Central memory CD8-positive, alpha-beta T cell (primary cell): ENCODE measurements at regions not wholly inside any gene's neighbourhood (a gene's known extent, or its start where the extent isn't known, plus 50 kb on each side); places are given as distances from the start of the nearest gene placed in this dataset.
"Not testable (repeated sequence)": the region's sequence is repeated elsewhere in the genome, so short reads cannot be mapped to it uniquely, and the experiment has no call there.

ENCODE experiments used
- ATAC-seq: fragments of 150-1000 bp; cut with Tn5 transposase; replicated peaks from 2 replicates; pipeline ENCODE4 v1.10.0; 2022; ENCODE audit warnings: mild to moderate bottlenecking, moderate FRiP score, moderate number of reproducible peaks; ENCODE audit not compliant: poor library complexity, severe bottlenecking; ENCODE audit errors: extremely low read depth
- DNase-seq, 2 donors: peaks; one replicate each; pipeline ENCODE4 v3.0.0; 2021; ENCODE audit warnings: low spot score in 2 of 2
- H3K27ac Mint-ChIP-seq: one replicate; pipeline ENCODE4 v1.8.0; 2022; ENCODE audit warnings: low read depth, mild to moderate bottlenecking, moderate library complexity, mixed read lengths
- H3K27me3 Mint-ChIP-seq: one replicate; pipeline ENCODE4 v1.8.0; 2022; ENCODE audit warnings: mixed read lengths
- H3K36me3 Mint-ChIP-seq: one replicate; pipeline ENCODE4 v1.8.0; 2022; ENCODE audit warnings: mild to moderate bottlenecking, moderate library complexity, mixed read lengths; ENCODE audit not compliant: insufficient read depth
- H3K4me1 Mint-ChIP-seq: one replicate; pipeline ENCODE4 v1.8.0; 2022; ENCODE audit warnings: mixed read lengths
- H3K4me3 Mint-ChIP-seq: one replicate; pipeline ENCODE4 v1.8.0; 2022; ENCODE audit warnings: mild to moderate bottlenecking, moderate library complexity, mixed read lengths
- H3K9me3 Mint-ChIP-seq: one replicate; pipeline ENCODE4 v1.8.0; 2022; ENCODE audit warnings: mixed read lengths

- Mint-ChIP-seq H3K27me3 (no peaks in the 10 kb centered on the region), H3K9me3 (no peaks in the 10 kb centered on the region), H3K4me1 (no peaks in the 10 kb centered on the region), H3K4me3 (no peak overlapping the region), H3K36me3 (no peaks in the 10 kb centered on the region), H3K27ac (no peak overlapping the region)
- ATAC-seq, result no peak
- DNase-seq, result no peak
These were observed 57.9 kb downstream of the GPR101 start for GRCh38 chrX:136975684-136976470.

DNA sequence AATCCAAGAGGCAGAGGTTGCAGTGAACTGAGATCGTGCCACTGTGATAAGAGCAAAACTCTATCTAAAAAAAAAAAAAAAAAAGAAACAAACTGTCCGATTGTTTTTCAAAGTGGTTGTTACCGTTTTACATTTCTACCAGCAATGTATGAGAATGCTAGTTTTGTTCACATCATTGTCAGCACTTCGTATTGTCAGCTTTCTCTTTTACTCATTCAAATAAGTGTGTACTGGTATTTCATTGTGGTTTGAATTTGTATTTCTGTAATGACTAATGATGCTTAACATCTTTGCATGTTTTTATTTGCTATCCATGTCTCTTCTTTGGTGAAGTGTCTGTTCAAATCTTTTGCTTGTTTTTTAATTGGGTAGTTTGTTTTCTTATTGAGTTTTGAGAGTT, 65.8 kb downstream of the GPR101 start:
- H3K27me3 Mint-ChIP-seq, result no peaks in the 10 kb centered on the region
- DNase-seq (no peak), ATAC-seq (no peak)
- no peaks in the 10 kb centered on the region for H3K9me3 Mint-ChIP-seq
- no peak overlapping the region for H3K4me3 Mint-ChIP-seq
- H3K4me1 Mint-ChIP-seq, result peaks cover 4% of the 10 kb centered on the region
- no peak overlapping the region for H3K27ac Mint-ChIP-seq
- peaks cover 3% of the 10 kb centered on the region for H3K36me3 Mint-ChIP-seq

DNA sequence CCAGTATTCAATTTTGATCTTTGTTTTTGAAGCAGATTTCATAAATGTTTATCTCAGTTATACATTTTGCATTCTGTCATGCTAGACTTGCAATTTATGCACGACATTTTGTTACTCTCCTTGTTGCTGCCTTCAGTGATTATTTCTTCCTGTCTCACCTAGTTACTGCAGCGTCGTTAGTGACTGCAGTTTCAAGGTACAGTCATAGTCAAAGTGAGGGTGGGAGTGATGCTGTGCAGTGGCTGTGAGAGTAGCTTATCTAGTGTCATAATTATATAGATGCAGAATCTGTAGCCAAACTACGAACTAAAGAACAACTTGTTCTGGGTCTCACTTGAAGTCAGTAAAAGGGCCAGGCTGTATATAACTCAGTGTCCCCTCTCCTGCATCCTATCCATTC, 69.8 kb downstream of the GPR101 start:
- ATAC-seq (no peak), DNase-seq (no peak)
- H3K27me3 Mint-ChIP-seq, result no peaks in the 10 kb centered on the region
- H3K27ac Mint-ChIP-seq, result no peak overlapping the region
- no peaks in the 10 kb centered on the region for H3K9me3 Mint-ChIP-seq
- H3K4me1 Mint-ChIP-seq, result peaks cover 4% of the 10 kb centered on the region
- H3K36me3 Mint-ChIP-seq, result peaks cover 2% of the 10 kb centered on the region
- H3K4me3 Mint-ChIP-seq, result no peak overlapping the region

DNA sequence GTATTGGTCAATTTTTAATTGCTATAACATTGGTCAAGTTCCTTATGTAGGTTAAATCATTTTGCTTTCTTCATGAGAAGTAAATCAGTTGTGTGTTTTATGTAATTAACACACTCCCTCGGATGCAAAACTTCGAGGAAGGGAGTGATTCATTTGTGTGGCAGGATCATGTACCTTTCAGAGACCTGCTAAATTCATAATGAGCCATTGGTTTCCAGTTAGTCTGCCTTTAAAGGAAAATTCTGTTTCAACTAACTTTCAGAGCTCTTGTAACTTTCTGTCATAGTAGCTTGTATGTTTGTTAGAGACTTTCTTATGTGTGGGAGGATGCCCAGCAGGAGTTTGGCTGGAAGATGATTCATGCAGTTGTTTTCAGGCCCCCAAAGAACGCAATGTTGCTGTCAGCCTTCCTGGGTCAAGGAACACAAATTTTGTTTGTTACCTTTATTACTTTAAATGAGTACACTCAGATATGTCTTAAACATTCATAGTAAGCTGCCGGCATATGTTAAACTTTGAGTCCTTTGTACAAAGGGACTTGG, 72.1 kb downstream of the GPR101 start:
- peaks cover 4% of the 10 kb centered on the region for H3K4me1 Mint-ChIP-seq
- H3K27me3 Mint-ChIP-seq, result no peaks in the 10 kb centered on the region
- H3K36me3 Mint-ChIP-seq, result peaks cover 1% of the 10 kb centered on the region
- H3K9me3 Mint-ChIP-seq, result no peaks in the 10 kb centered on the region
- DNase-seq, result no peak
- no peak overlapping the region for H3K27ac Mint-ChIP-seq
- ATAC-seq, result no peak
- H3K4me3 Mint-ChIP-seq, result no peak overlapping the region

- ATAC-seq (no peak), DNase-seq (no peak)
- Mint-ChIP-seq H3K36me3 (no peaks in the 10 kb centered on the region), H3K9me3 (no peaks in the 10 kb centered on the region), H3K27ac (no peak overlapping the region), H3K4me3 (no peak overlapping the region), H3K4me1 (no peaks in the 10 kb centered on the region), H3K27me3 (no peaks in the 10 kb centered on the region)
These were observed 74.4 kb upstream of the RBMX start for GRCh38 chrX:136954930-136955329.

GRCh38 chrX:136953867-136954787, 73.6 kb upstream of the RBMX start:
- H3K27ac Mint-ChIP-seq, result no peak overlapping the region
- DNase-seq, result peak; percentile 17 to 25
- no peaks in the 10 kb centered on the region for H3K36me3 Mint-ChIP-seq
- H3K27me3 Mint-ChIP-seq, result no peaks in the 10 kb centered on the region
- ATAC-seq, result peak; percentile 49
- H3K9me3 Mint-ChIP-seq, result no peaks in the 10 kb centered on the region
- H3K4me3 Mint-ChIP-seq, result no peak overlapping the region
- H3K4me1 Mint-ChIP-seq, result no peaks in the 10 kb centered on the region

DNA sequence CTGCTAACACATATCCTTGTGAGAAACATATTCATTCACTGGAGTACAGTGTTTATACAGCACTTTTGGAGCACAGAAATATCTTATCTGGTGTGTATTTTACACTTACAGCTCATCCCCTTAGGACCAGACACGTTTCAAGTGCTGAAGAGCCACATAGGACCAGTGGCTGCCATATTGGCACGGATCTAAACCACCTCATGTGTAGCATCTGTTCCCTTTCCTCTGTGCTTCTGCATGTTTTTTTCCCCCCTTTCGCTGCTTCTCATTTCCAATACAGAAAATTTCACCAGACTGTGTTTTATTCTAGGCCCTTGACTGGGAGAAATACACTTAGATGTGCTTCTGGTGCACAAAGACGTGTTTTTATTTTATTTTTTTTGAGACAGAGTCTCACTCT, 69.7 kb upstream of the RBMX start:
- Mint-ChIP-seq H3K27me3 (no peaks in the 10 kb centered on the region), H3K36me3 (no peaks in the 10 kb centered on the region), H3K4me3 (no peak overlapping the region), H3K9me3 (no peaks in the 10 kb centered on the region), H3K4me1 (no peaks in the 10 kb centered on the region), H3K27ac (no peak overlapping the region)
- DNase-seq, result no peak
- ATAC-seq, result no peak

DNA sequence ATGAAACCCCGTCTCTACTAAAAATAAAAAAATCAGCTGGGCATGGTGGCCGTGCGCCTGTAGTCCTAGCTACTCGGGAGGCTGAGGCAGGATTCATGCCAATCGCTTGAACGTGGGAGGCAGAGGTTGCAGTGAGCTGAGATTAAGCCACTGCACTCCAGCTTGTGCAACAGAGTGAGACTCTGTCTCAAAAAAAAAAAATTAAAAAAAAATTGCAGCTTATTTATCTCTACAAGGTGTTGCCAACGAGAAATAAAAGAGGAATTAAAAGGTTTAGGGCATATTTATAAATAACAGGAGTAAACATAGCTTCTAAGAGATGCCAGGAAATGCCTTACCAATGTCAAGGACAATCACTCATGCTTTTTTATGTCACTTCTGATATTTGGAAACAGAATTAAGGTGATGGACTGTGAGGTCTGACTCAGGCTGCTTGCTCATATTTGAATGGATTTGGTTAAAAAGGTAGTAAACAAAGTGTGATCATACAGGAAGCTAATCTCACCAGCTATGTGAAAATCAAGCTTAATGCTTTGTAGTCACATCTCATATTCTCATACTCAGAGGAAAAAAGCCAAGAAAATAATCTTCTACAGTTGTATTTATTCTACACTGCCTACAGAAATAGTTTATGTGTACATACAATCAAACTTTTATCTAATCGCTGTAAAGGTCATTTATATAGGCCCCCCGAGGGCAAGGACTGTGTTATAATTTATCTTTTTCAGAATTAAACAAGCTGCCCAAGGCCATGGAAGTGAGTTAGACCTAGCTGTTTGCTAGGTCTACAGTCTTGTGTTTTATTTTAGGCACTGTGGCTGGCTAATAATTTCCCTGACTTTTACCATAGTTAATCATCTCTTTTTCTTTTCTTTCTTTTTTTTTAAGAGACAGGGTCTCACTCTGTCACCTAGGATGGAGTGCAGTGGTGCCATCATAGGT, 61.1 kb upstream of the RBMX start:
- no peak for ATAC-seq
- H3K9me3 Mint-ChIP-seq, result no peaks in the 10 kb centered on the region

DNA sequence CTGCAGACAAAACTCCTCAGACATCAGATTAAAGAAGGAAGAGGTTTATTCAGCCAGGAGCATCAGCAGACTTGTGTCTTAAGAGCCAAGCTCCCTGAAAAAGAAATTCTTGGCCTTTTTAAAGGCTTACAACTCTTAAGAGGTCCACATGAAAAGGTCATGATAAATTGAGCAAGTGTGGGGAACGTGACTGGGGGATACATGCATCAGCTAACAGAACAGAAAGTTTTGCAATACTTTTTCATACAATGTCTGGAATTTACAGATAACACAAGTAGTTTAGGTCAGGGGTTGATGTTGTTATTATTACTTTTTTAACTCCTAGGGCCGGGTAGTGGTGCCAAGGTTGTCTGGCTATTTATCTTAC, 55.6 kb upstream of the RBMX start:
- DNase-seq (no peak), ATAC-seq (no peak)
- Mint-ChIP-seq H3K4me1 (peaks cover 12% of the 10 kb centered on the region), H3K36me3 (peaks cover 2% of the 10 kb centered on the region), H3K27ac (peak overlapping the region; percentile 94), H3K9me3 (no peaks in the 10 kb centered on the region), H3K27me3 (no peaks in the 10 kb centered on the region), H3K4me3 (peak overlapping the region; percentile 75)

More for the DNA sequence above, 61.1 kb upstream of the RBMX start:
- no peak overlapping the region for H3K4me3 Mint-ChIP-seq
- DNase-seq, result no peak
- H3K27me3 Mint-ChIP-seq, result no peaks in the 10 kb centered on the region
- no peaks in the 10 kb centered on the region for H3K36me3 Mint-ChIP-seq
- H3K4me1 Mint-ChIP-seq, result no peaks in the 10 kb centered on the region
- no peak overlapping the region for H3K27ac Mint-ChIP-seq

DNA sequence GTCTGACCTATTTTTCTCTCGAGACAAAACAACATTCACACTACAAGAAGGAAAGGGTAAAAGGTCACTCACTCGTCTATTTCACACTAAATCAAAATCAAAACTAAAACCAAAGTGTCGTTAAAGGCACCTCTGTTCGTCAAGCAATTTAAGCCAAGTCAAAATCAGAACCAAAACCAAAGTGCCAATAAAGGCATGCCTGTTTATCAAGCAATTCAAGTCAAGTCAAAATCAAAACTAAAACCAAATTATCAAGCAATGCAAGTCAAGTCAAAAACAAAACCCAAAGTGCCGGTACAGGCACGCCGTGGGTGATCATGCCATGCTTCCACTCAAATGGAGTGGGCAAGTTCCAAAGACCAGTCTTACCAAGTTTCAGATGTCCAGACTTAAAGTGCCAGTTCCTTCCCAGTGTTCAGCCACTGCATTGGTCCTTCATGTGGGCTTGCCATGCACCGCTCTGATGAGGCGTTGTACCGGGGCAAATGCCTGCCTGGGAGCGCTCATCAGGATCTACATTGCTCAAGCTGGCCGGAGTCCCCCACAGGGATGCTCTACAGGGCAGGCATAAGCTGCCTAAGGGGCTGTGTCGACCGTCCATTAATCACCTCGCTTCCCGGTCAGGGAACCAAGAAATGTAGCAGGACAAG, 55.1 kb upstream of the RBMX start:
- not testable (repeated sequence) for H3K9me3 Mint-ChIP-seq, DNase-seq, H3K36me3 Mint-ChIP-seq, H3K27me3 Mint-ChIP-seq
- Mint-ChIP-seq H3K27ac (peak overlapping the region; percentile 94), H3K4me1 (peaks cover 12% of the 10 kb centered on the region), H3K4me3 (peak overlapping the region; percentile 75)
- ATAC-seq, result peak; percentile 62

- ATAC-seq, H3K4me3 Mint-ChIP-seq, H3K36me3 Mint-ChIP-seq, H3K27me3 Mint-ChIP-seq, H3K9me3 Mint-ChIP-seq, DNase-seq: not testable (repeated sequence)
- Mint-ChIP-seq H3K4me1 (peaks cover 12% of the 10 kb centered on the region), H3K27ac (peak overlapping the region; percentile 94)
These were observed 54.1 kb upstream of the RBMX start for GRCh38 chrX:136934652-136935051.
